ENCODE measurements at regions not wholly inside any gene's neighbourhood (a gene's known extent, or its start where the extent isn't known, plus 50 kb on each side); places are given as distances from the start of the nearest gene placed in this dataset.

DNA sequence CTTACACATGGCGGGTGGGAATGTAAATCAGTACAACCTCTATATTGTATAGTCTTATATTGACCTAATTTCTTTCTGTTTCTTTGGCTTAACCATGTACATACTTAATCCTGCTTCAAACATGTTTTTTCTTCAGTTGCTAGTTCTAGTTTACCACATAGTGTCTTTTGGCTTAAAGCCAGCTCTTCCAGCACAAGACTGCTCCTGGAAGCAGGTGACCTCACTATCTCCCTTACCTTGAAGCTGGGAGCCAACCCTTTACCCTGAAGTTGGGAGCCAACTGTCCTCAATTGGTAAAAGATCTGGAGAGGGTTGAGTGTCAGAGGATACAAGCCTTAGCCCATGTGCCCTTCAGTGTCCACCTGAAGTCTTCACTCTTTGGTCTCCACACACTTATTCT, 162.7 kb downstream of the AASDH start:
- no peak overlapping the region for H3K4me2 ChIP-seq
- DNase-seq (ENCODE audit: low spot score): no peak

DNA sequence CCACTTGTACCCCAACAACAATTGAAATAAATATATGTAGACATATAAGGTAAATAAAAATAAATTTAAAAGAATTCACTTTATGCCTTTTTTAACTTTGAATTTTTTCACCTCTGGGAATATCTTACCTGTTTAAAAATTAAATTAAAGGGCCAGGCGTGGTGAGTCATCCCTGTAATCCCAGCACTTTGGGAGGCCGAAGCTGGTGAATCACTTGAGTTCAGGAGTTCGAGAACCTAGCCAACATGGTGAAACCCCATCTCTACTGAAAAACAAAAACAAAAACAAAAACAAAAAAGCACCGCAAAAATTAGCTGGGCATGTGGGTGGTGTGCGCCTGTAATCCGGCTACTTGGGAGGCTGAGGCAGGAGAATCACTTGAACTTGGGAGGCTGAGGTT, 164.8 kb downstream of the AASDH start:
- Mint-ChIP-seq H3K4me3 (no peak overlapping the region), H3K27ac (no peak overlapping the region), H3K36me3 (peaks cover 10% of the 10 kb centered on the region), H3K27me3 (ENCODE audit: insufficient read depth, low read depth) (no peaks in the 10 kb centered on the region), H3K9me3 (peaks cover 3% of the 10 kb centered on the region), H3K4me1 (peaks cover 12% of the 10 kb centered on the region)
- DNase-seq (ENCODE audit: low spot score): no peak
- H3K79me2 ChIP-seq (ENCODE audit: low read depth): no peaks in the 10 kb centered on the region
- no peak overlapping the region for H3K27ac ChIP-seq
- H3F3A ChIP-seq (ENCODE audit: low read depth): peaks cover 27% of the 10 kb centered on the region
- H3K4me2 ChIP-seq: no peak overlapping the region
- no peaks in the 10 kb centered on the region for H3K36me3 ChIP-seq
- H3K9me3 ChIP-seq (ENCODE audit: low read depth): no peaks in the 10 kb centered on the region
- H3K4me3 ChIP-seq: no peak overlapping the region
- peaks cover 8% of the 10 kb centered on the region for H4K20me1 ChIP-seq (ENCODE audit: low read depth)
- no peak overlapping the region for H2AFZ ChIP-seq (replicated peaks)
- no peaks in the 10 kb centered on the region for H3K27me3 ChIP-seq
- peaks cover 19% of the 10 kb centered on the region for H3K4me1 ChIP-seq
- no peak for TF ChIP-seq EZH2phosphoT487 (IDR thresholded peaks at IDR 0.05)
- no peak overlapping the region for H3K9ac ChIP-seq

More for the DNA sequence above, 162.7 kb downstream of the AASDH start:
- Mint-ChIP-seq H3K27me3 (ENCODE audit: insufficient read depth, low read depth) (no peaks in the 10 kb centered on the region), H3K4me3 (no peak overlapping the region), H3K9me3 (peaks cover 12% of the 10 kb centered on the region), H3K4me1 (peaks cover 12% of the 10 kb centered on the region), H3K36me3 (peaks cover 14% of the 10 kb centered on the region), H3K27ac (no peak overlapping the region)
- H3K27ac ChIP-seq: no peak overlapping the region
- H4K20me1 ChIP-seq (ENCODE audit: low read depth): peaks cover 8% of the 10 kb centered on the region
- H3K27me3 ChIP-seq: no peaks in the 10 kb centered on the region
- H3K4me1 ChIP-seq: peaks cover 20% of the 10 kb centered on the region
- H2AFZ ChIP-seq (replicated peaks): no peak overlapping the region
- peaks cover 23% of the 10 kb centered on the region for H3F3A ChIP-seq (ENCODE audit: low read depth)
- no peak overlapping the region for H3K9ac ChIP-seq
- H3K36me3 ChIP-seq: no peaks in the 10 kb centered on the region
- H3K79me2 ChIP-seq (ENCODE audit: low read depth): no peaks in the 10 kb centered on the region
- no peaks in the 10 kb centered on the region for H3K9me3 ChIP-seq (ENCODE audit: low read depth)
- H3K4me3 ChIP-seq: no peak overlapping the region
- TF ChIP-seq, protein P1, sequence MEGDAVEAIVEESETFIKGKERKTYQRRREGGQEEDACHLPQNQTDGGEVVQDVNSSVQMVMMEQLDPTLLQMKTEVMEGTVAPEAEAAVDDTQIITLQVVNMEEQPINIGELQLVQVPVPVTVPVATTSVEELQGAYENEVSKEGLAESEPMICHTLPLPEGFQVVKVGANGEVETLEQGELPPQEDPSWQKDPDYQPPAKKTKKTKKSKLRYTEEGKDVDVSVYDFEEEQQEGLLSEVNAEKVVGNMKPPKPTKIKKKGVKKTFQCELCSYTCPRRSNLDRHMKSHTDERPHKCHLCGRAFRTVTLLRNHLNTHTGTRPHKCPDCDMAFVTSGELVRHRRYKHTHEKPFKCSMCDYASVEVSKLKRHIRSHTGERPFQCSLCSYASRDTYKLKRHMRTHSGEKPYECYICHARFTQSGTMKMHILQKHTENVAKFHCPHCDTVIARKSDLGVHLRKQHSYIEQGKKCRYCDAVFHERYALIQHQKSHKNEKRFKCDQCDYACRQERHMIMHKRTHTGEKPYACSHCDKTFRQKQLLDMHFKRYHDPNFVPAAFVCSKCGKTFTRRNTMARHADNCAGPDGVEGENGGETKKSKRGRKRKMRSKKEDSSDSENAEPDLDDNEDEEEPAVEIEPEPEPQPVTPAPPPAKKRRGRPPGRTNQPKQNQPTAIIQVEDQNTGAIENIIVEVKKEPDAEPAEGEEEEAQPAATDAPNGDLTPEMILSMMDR (IDR thresholded peaks at IDR 0.05): no peak
- TF ChIP-seq EZH2 (IDR thresholded peaks at IDR 0.05) (no peak), EZH2phosphoT487 (IDR thresholded peaks at IDR 0.05) (no peak)

DNA sequence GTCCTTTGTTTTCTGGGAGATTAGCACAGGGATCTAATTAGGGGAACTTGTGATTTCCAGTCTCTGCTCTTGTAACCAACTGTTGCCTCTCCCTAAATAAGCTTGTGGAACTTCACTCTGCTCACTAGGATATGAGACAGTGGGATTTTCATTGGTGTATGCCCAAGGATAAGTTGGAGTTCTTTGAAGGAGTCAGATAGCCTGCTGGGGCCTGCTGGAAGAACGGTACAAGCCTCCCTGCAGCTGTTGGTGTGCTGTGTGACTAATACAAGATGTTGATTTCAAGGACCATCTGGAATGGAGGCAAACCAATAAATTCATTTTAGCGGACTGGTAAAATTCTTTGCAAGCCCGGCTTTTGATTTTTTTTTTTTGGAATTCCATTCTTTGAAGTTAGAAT, 167.0 kb downstream of the AASDH start:
- H3K4me2 ChIP-seq: peak overlapping the region; percentile 40
- Mint-ChIP-seq H3K4me1 (peaks cover 11% of the 10 kb centered on the region), H3K27ac (no peak overlapping the region)

DNA sequence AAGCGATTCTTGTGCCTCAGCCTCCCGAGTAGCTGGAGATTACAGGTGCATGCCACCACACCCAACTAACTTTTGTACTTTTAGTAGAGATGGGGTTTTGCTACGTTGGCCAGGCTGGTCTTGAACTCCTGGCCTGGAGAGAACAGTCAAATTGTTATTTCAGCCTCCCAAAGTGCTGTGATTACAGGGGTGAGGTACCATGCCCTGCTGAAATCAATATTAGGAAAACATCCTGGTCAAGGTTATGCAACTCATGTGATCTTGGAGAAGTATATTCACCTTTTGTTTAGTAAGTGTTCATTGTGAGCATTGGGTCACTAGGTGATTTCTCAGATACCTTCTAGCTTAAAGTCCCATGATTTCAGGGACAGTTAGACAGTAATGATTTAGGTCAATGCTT, 167.8 kb downstream of the AASDH start:
- Histone ChIP-seq H3K27me3 (no peaks in the 10 kb centered on the region), H2AFZ (replicated peaks) (no peak overlapping the region), H3K36me3 (no peaks in the 10 kb centered on the region), H4K20me1 (ENCODE audit: low read depth) (peaks cover 8% of the 10 kb centered on the region), H3K9ac (no peak overlapping the region), H3K79me2 (ENCODE audit: low read depth) (no peaks in the 10 kb centered on the region), H3K27ac (peak overlapping the region; percentile 49), H3K4me1 (peaks cover 13% of the 10 kb centered on the region), H3K4me3 (no peak overlapping the region), H3F3A (ENCODE audit: low read depth) (peaks cover 11% of the 10 kb centered on the region), H3K4me2 (peak overlapping the region; percentile 40), H3K9me3 (ENCODE audit: low read depth) (no peaks in the 10 kb centered on the region)
- TF ChIP-seq, protein P1 (IDR thresholded peaks at IDR 0.05): no peak
- TF ChIP-seq EZH2 (IDR thresholded peaks at IDR 0.05) (no peak), EZH2phosphoT487 (IDR thresholded peaks at IDR 0.05) (no peak)
- Mint-ChIP-seq H3K4me3 (no peak overlapping the region), H3K27me3 (ENCODE audit: insufficient read depth, low read depth) (no peaks in the 10 kb centered on the region), H3K4me1 (peaks cover 11% of the 10 kb centered on the region), H3K36me3 (peaks cover 6% of the 10 kb centered on the region), H3K9me3 (no peaks in the 10 kb centered on the region), H3K27ac (no peak overlapping the region)
- no peak for DNase-seq (ENCODE audit: low spot score)

More for the DNA sequence above, 167.0 kb downstream of the AASDH start:
- Histone ChIP-seq H4K20me1 (ENCODE audit: low read depth) (peaks cover 8% of the 10 kb centered on the region), H2AFZ (replicated peaks) (no peak overlapping the region), H3K27me3 (no peaks in the 10 kb centered on the region), H3K27ac (peak overlapping the region; percentile 49), H3F3A (ENCODE audit: low read depth) (peaks cover 11% of the 10 kb centered on the region), H3K79me2 (ENCODE audit: low read depth) (no peaks in the 10 kb centered on the region), H3K9me3 (ENCODE audit: low read depth) (no peaks in the 10 kb centered on the region), H3K4me3 (no peak overlapping the region), H3K9ac (no peak overlapping the region), H3K36me3 (no peaks in the 10 kb centered on the region), H3K4me1 (peaks cover 13% of the 10 kb centered on the region)
- H3K36me3 Mint-ChIP-seq: peaks cover 6% of the 10 kb centered on the region
- H3K4me3 Mint-ChIP-seq: no peak overlapping the region
- peaks cover under 1% of the 10 kb centered on the region for H3K9me3 Mint-ChIP-seq
- H3K27me3 Mint-ChIP-seq (ENCODE audit: insufficient read depth, low read depth): no peaks in the 10 kb centered on the region
- TF ChIP-seq EZH2phosphoT487 (IDR thresholded peaks at IDR 0.05) (no peak), EZH2 (IDR thresholded peaks at IDR 0.05) (no peak)
- TF ChIP-seq, protein P1 (IDR thresholded peaks at IDR 0.05): no peak
- DNase-seq (ENCODE audit: low spot score): peak; percentile 38
